HCT116 (cell line): ENCODE measurements at regions not wholly inside any gene's neighbourhood (a gene's known extent, or its start where the extent isn't known, plus 50 kb on each side); places are given as distances from the start of the nearest gene placed in this dataset.

Source experiments
- EZH2 ChIP-seq: fragments of 200-600 bp; sonication (generic); IDR thresholded peaks from 2 replicates; pipeline ENCODE4 v1.6.1; 2017; ENCODE audit warnings: antibody characterized with exemption, mixed run types
- EZH2phosphoT487 ChIP-seq: fragments of 200-600 bp; IDR thresholded peaks from 2 replicates; pipeline ENCODE4 v1.6.1; 2018; ENCODE audit warnings: antibody characterized with exemption, borderline replicate concordance
- JUND ChIP-seq: IDR thresholded peaks from 2 replicates; pipeline ENCODE4 v1.6.1; 2012
- POLR2A ChIP-seq: IDR thresholded peaks from 2 replicates; pipeline ENCODE4 v1.7.0; 2011; ENCODE audit warnings: borderline replicate concordance; ENCODE audit not compliant: insufficient read depth, insufficient read length; ENCODE audit errors: extremely low read depth
- SIN3A ChIP-seq: IDR thresholded peaks from 2 replicates; pipeline ENCODE4 v1.6.1; 2012; ENCODE audit warnings: low read depth
- TF ChIP-seq, protein P1 (sequence below), 3 experiments: fragments of 200-600 bp in 1 of 3; sonication (generic) in 1 of 3; IDR thresholded peaks in 2 of 3; conservative IDR thresholded peaks in 1 of 3; 2 replicates each; pipeline ENCODE4 v1.5.1; 2012 to 2017; ENCODE audit warnings: low read depth in 2 of 3, low read length in 2 of 3, antibody characterized with exemption in 1 of 3, borderline replicate concordance in 1 of 3, control low read depth in 1 of 3, mild to moderate bottlenecking in 1 of 3, mixed read lengths in 1 of 3, mixed run types in 1 of 3, moderate library complexity in 1 of 3; ENCODE audit not compliant: insufficient read depth in 1 of 3
- TF ChIP-seq, protein P2 (sequence below): IDR thresholded peaks from 2 replicates; pipeline ENCODE4 v1.6.1; 2012
- TF ChIP-seq, protein P3 (sequence below): IDR thresholded peaks from 2 replicates; pipeline ENCODE4 v1.6.1; 2012

DNA sequence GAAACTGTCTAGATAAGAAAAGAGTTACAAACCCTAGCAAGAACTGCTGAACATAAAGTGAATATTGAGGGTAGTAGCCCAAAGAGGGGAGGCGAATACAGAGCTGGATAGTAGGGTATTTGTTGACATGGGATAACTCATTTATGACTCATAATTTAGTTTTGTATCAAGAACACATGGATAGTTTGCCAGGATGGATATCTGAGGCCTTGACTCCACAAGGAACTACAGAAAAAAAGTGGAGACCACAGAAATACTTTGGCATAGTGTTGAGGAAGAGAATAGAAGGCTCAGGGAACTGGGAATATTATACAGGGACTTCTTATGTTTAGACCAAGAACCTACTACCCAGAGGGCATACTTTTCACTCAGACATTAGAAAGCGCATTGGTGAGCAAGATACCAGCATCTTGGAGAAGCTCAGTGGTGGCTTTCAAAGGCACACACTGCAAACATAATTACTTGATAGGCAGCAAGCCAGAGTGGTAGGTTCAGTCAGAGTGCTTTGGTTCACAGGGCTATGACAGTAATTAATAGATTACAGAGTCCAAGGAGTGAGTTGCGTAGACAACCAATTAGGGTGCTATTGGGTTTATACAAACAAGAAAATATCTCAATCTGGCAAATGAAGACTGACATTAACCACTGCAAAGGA is 51.9 kb upstream of the ZBTB7C start:
- TF ChIP-seq, protein P1, sequence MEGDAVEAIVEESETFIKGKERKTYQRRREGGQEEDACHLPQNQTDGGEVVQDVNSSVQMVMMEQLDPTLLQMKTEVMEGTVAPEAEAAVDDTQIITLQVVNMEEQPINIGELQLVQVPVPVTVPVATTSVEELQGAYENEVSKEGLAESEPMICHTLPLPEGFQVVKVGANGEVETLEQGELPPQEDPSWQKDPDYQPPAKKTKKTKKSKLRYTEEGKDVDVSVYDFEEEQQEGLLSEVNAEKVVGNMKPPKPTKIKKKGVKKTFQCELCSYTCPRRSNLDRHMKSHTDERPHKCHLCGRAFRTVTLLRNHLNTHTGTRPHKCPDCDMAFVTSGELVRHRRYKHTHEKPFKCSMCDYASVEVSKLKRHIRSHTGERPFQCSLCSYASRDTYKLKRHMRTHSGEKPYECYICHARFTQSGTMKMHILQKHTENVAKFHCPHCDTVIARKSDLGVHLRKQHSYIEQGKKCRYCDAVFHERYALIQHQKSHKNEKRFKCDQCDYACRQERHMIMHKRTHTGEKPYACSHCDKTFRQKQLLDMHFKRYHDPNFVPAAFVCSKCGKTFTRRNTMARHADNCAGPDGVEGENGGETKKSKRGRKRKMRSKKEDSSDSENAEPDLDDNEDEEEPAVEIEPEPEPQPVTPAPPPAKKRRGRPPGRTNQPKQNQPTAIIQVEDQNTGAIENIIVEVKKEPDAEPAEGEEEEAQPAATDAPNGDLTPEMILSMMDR (IDR thresholded peaks at IDR 0.05 in 2 of 3, conservative IDR thresholded peaks at IDR 0.05 in 1 of 3; ENCODE audit: borderline replicate concordance in 1 of 3, insufficient read depth in 1 of 3, low read depth in 2 of 3, low read length in 2 of 3), result no peak
- TF ChIP-seq, protein P2, sequence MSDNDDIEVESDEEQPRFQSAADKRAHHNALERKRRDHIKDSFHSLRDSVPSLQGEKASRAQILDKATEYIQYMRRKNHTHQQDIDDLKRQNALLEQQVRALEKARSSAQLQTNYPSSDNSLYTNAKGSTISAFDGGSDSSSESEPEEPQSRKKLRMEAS, result no peak
- no peak for TF ChIP-seq EZH2phosphoT487
- TF ChIP-seq SIN3A, result no peak
- TF ChIP-seq POLR2A, result no peak
- no peak for TF ChIP-seq JUND
- TF ChIP-seq EZH2, result no peak
- TF ChIP-seq, protein P3, sequence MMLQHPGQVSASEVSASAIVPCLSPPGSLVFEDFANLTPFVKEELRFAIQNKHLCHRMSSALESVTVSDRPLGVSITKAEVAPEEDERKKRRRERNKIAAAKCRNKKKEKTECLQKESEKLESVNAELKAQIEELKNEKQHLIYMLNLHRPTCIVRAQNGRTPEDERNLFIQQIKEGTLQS, result no peak
